Nucleus accumbens (tissue), 56 donors: ENCODE measurements at regions not wholly inside any gene's neighbourhood (a gene's known extent, or its start where the extent isn't known, plus 50 kb on each side); places are given as distances from the start of the nearest gene placed in this dataset.

Experiments used
- DNase-seq, 56 donors: peaks; one replicate each; lab custom pipeline; 2025; lab: John Stamatoyannopoulos, UW

GRCh38 chrX:43557792-43558191, 98.3 kb upstream of the MAOA start:
- DNase-seq, result peak in 37 of 56 donors; percentile 0 to 67 (median 7)

GRCh38 chrX:43559644-43560043, 96.5 kb upstream of the MAOA start:
- peak in 34 of 56 donors; percentile 0 to 41 (median 6) for DNase-seq

- DNase-seq, result no peak
Measured at GRCh38 chrX:43560247-43560946, 95.7 kb upstream of the MAOA start.

- DNase-seq, result no peak
Measured at GRCh38 chrX:43562372-43562771, 93.7 kb upstream of the MAOA start.

GRCh38 chrX:43564953-43565352, 91.1 kb upstream of the MAOA start:
- no peak for DNase-seq

- DNase-seq, result no peak
Measured at GRCh38 chrX:43566170-43566569, 89.9 kb upstream of the MAOA start.

- no peak for DNase-seq
Measured at GRCh38 chrX:43573441-43574015, 82.6 kb upstream of the MAOA start.

GRCh38 chrX:43580621-43581020, 75.5 kb upstream of the MAOA start:
- no peak for DNase-seq

- no peak for DNase-seq
Measured at GRCh38 chrX:43581167-43581566, 74.9 kb upstream of the MAOA start.

- no peak for DNase-seq
Measured at GRCh38 chrX:43581888-43582539, 74.1 kb upstream of the MAOA start.

- DNase-seq, result no peak
Measured at GRCh38 chrX:43582540-43582913, 73.6 kb upstream of the MAOA start.

GRCh38 chrX:43585922-43586321, 70.2 kb upstream of the MAOA start:
- DNase-seq, result no peak

- no peak for DNase-seq
Measured at GRCh38 chrX:43586830-43587229, 69.3 kb upstream of the MAOA start.

- DNase-seq, result no peak
Measured at GRCh38 chrX:43589735-43590134, 66.4 kb upstream of the MAOA start.

- no peak for DNase-seq
Measured at GRCh38 chrX:43590150-43590549, 65.9 kb upstream of the MAOA start.

- DNase-seq, result no peak
Measured at GRCh38 chrX:43592597-43592996, 63.5 kb upstream of the MAOA start.

- DNase-seq, result no peak
Measured at GRCh38 chrX:43595931-43596330, 60.2 kb upstream of the MAOA start.

GRCh38 chrX:43604753-43605152, 51.3 kb upstream of the MAOA start:
- no peak for DNase-seq

GRCh38 chrX:43605351-43605750, 50.7 kb upstream of the MAOA start:
- DNase-seq, result no peak
